WERI-Rb-1 (cell line): ENCODE measurements at regions not wholly inside any gene's neighbourhood (a gene's known extent, or its start where the extent isn't known, plus 50 kb on each side); places are given as distances from the start of the nearest gene placed in this dataset.

Source experiments
- DNase-seq: peaks from one replicate; pipeline ENCODE4 v3.0.0-alpha.2; 2020
- H3K27ac ChIP-seq: fragments of 250-450 bp; sonication (Bioruptor Pico); 2 replicates; pipeline ENCODE4 v1.5.1; 2020; ENCODE audit warnings: mild to moderate bottlenecking, moderate library complexity
- H3K27me3 ChIP-seq: fragments of 250-450 bp; sonication (Bioruptor Pico); 2 replicates; pipeline ENCODE4 v1.5.1; 2021; ENCODE audit warnings: mild to moderate bottlenecking, low read depth, moderate library complexity; ENCODE audit not compliant: insufficient read depth, severe bottlenecking
- H3K36me3 ChIP-seq: fragments of 250-450 bp; sonication (Bioruptor Pico); 2 replicates; pipeline ENCODE4 v1.5.1; 2020; ENCODE audit warnings: mild to moderate bottlenecking, moderate library complexity
- H3K4me3 ChIP-seq: 2 replicates; pipeline ENCODE4 v1.5.1; 2011; ENCODE audit warnings: low read depth, mild to moderate bottlenecking, control low read depth, low read length
- H3K9me3 ChIP-seq: fragments of 250-450 bp; sonication (Bioruptor Pico); 2 replicates; pipeline ENCODE4 v1.5.1; 2021; ENCODE audit warnings: mild to moderate bottlenecking, moderate library complexity; ENCODE audit not compliant: severe bottlenecking
- CTCF ChIP-seq: IDR thresholded peaks from 2 replicates; pipeline ENCODE4 v1.5.1; 2011; ENCODE audit warnings: low read depth, mild to moderate bottlenecking, control low read depth, inconsistent platforms, low read length

- Histone ChIP-seq H3K27me3 (peaks cover 7% of the 10 kb centered on the region), H3K36me3 (no peaks in the 10 kb centered on the region), H3K9me3 (no peaks in the 10 kb centered on the region), H3K27ac (no peak overlapping the region), H3K4me3 (no peak overlapping the region)
- no peak for TF ChIP-seq CTCF
- DNase-seq: no peak
Measured at GRCh38 chr14:25895740-25896139, 702.1 kb downstream of the NOVA1 start.

GRCh38 chr14:25887251-25887878 is 710.5 kb downstream of the NOVA1 start:
- TF ChIP-seq CTCF: no peak
- Histone ChIP-seq H3K27me3 (peaks cover 21% of the 10 kb centered on the region), H3K36me3 (no peaks in the 10 kb centered on the region), H3K9me3 (no peaks in the 10 kb centered on the region), H3K27ac (no peak overlapping the region), H3K4me3 (no peak overlapping the region)
- DNase-seq: no peak

- no peak overlapping the region for H3K4me3 ChIP-seq
- no peak for DNase-seq
- no peak for TF ChIP-seq CTCF
- no peaks in the 10 kb centered on the region for H3K9me3 ChIP-seq
- H3K27me3 ChIP-seq: peaks cover 21% of the 10 kb centered on the region
- no peaks in the 10 kb centered on the region for H3K36me3 ChIP-seq
- no peak overlapping the region for H3K27ac ChIP-seq
Measured at GRCh38 chr14:25884657-25885056, 713.2 kb downstream of the NOVA1 start.

- Histone ChIP-seq H3K4me3 (no peak overlapping the region), H3K27me3 (peaks cover 6% of the 10 kb centered on the region), H3K36me3 (no peaks in the 10 kb centered on the region), H3K9me3 (no peaks in the 10 kb centered on the region), H3K27ac (no peak overlapping the region)
- no peak for DNase-seq
- no peak for TF ChIP-seq CTCF
Measured at GRCh38 chr14:25882899-25883298, 714.9 kb downstream of the NOVA1 start.

GRCh38 chr14:25875475-25875874 is 722.4 kb downstream of the NOVA1 start:
- Histone ChIP-seq H3K27me3 (peaks cover 30% of the 10 kb centered on the region), H3K27ac (no peak overlapping the region), H3K9me3 (no peaks in the 10 kb centered on the region), H3K4me3 (no peak overlapping the region), H3K36me3 (no peaks in the 10 kb centered on the region)
- no peak for TF ChIP-seq CTCF
- no peak for DNase-seq

- TF ChIP-seq CTCF: no peak
- no peak overlapping the region for H3K27ac ChIP-seq
- peaks cover 21% of the 10 kb centered on the region for H3K27me3 ChIP-seq
- no peaks in the 10 kb centered on the region for H3K9me3 ChIP-seq
- DNase-seq: no peak
- no peak overlapping the region for H3K4me3 ChIP-seq
- no peaks in the 10 kb centered on the region for H3K36me3 ChIP-seq
Measured at GRCh38 chr14:25869854-25870253, 728.0 kb downstream of the NOVA1 start.
